ENCODE measurements at regions not wholly inside any gene's neighbourhood (a gene's known extent, or its start where the extent isn't known, plus 50 kb on each side); places are given as distances from the start of the nearest gene placed in this dataset.
"Not testable (repeated sequence)": the region's sequence is repeated elsewhere in the genome, so short reads cannot be mapped to it uniquely, and the experiment has no call there.

GRCh38 chr18:73446502-73446901, 578.7 kb upstream of the NETO1 start:
- no peak for DNase-seq (ENCODE audit: low read depth)
- no peak overlapping the region for H3K4me3 ChIP-seq (ENCODE audit: low read depth, low read length)

- no peak overlapping the region for H3K4me3 ChIP-seq (ENCODE audit: low read depth, low read length)
- no peak for DNase-seq (ENCODE audit: low read depth)
Measured at GRCh38 chr18:73431620-73432019, 563.8 kb upstream of the NETO1 start.

GRCh38 chr18:73421010-73421409, 553.2 kb upstream of the NETO1 start:
- DNase-seq (ENCODE audit: low read depth) = no peak
- H3K4me3 ChIP-seq (ENCODE audit: low read depth, low read length) = no peak overlapping the region

- DNase-seq (ENCODE audit: low read depth) = no peak
Measured at GRCh38 chr18:73419531-73419930, 551.7 kb upstream of the NETO1 start.

GRCh38 chr18:73414598-73414997, 546.8 kb upstream of the NETO1 start:
- no peak for DNase-seq (ENCODE audit: low read depth)

More at GRCh38 chr18:73419531-73419930, 551.7 kb upstream of the NETO1 start:
- H3K4me3 ChIP-seq (ENCODE audit: low read depth, low read length) = no peak overlapping the region

GRCh38 chr18:73414069-73414468, 546.3 kb upstream of the NETO1 start:
- no peak for DNase-seq (ENCODE audit: low read depth)

More at GRCh38 chr18:73414598-73414997, 546.8 kb upstream of the NETO1 start:
- H3K4me3 ChIP-seq (ENCODE audit: low read depth, low read length) = no peak overlapping the region

GRCh38 chr18:73409242-73409641, 541.5 kb upstream of the NETO1 start:
- no peak overlapping the region for H3K4me3 ChIP-seq (ENCODE audit: low read depth, low read length)
- no peak for DNase-seq (ENCODE audit: low read depth)

More at GRCh38 chr18:73414069-73414468, 546.3 kb upstream of the NETO1 start:
- no peak overlapping the region for H3K4me3 ChIP-seq (ENCODE audit: low read depth, low read length)

- H3K4me3 ChIP-seq (ENCODE audit: low read depth, low read length) = no peak overlapping the region
- DNase-seq (ENCODE audit: low read depth) = no peak
Measured at GRCh38 chr18:73408469-73408868, 540.7 kb upstream of the NETO1 start.

- peak; percentile 45 for DNase-seq (ENCODE audit: low read depth)
- no peak overlapping the region for H3K4me3 ChIP-seq (ENCODE audit: low read depth, low read length)
Measured at GRCh38 chr18:73407506-73407905, 539.7 kb upstream of the NETO1 start.

- DNase-seq (ENCODE audit: low read depth) = no peak
Measured at GRCh38 chr18:73384246-73384645, 516.5 kb upstream of the NETO1 start.

GRCh38 chr18:73381699-73382036, 513.9 kb upstream of the NETO1 start:
- no peak for DNase-seq (ENCODE audit: low read depth)
- H3K4me3 ChIP-seq (ENCODE audit: low read depth, low read length) = no peak overlapping the region

More at GRCh38 chr18:73384246-73384645, 516.5 kb upstream of the NETO1 start:
- H3K4me3 ChIP-seq (ENCODE audit: low read depth, low read length) = no peak overlapping the region

- DNase-seq (ENCODE audit: low read depth) = no peak
Measured at GRCh38 chr18:73381016-73381698, 513.4 kb upstream of the NETO1 start.

GRCh38 chr18:73366713-73367112, 498.9 kb upstream of the NETO1 start:
- DNase-seq (ENCODE audit: low read depth) = peak; percentile 40
- no peak overlapping the region for H3K4me3 ChIP-seq (ENCODE audit: low read depth, low read length)

More at GRCh38 chr18:73381016-73381698, 513.4 kb upstream of the NETO1 start:
- no peak overlapping the region for H3K4me3 ChIP-seq (ENCODE audit: low read depth, low read length)

- H3K4me3 ChIP-seq (ENCODE audit: low read depth, low read length) = no peak overlapping the region
- peak; percentile 92 for DNase-seq (ENCODE audit: low read depth)
Measured at GRCh38 chr18:73365018-73365417, 497.2 kb upstream of the NETO1 start.

GRCh38 chr18:73355121-73355520, 487.3 kb upstream of the NETO1 start:
- DNase-seq (ENCODE audit: low read depth) = no peak
- no peak overlapping the region for H3K4me3 ChIP-seq (ENCODE audit: low read depth, low read length)

- no peak overlapping the region for H3K4me3 ChIP-seq (ENCODE audit: low read depth, low read length)
- DNase-seq (ENCODE audit: low read depth) = peak; percentile 76
Measured at GRCh38 chr18:73352546-73352945, 484.8 kb upstream of the NETO1 start.

- H3K4me3 ChIP-seq (ENCODE audit: low read depth, low read length) = no peak overlapping the region
- DNase-seq (ENCODE audit: low read depth) = peak; percentile 13
Measured at GRCh38 chr18:73340135-73340977, 472.6 kb upstream of the NETO1 start.

- H3K4me3 ChIP-seq (ENCODE audit: low read depth, low read length) = no peak overlapping the region
Measured at GRCh38 chr18:73331212-73331772, 463.5 kb upstream of the NETO1 start.

GRCh38 chr18:73330106-73330505, 462.3 kb upstream of the NETO1 start:
- not testable (repeated sequence) for H3K4me3 ChIP-seq (ENCODE audit: low read depth, low read length); DNase-seq (ENCODE audit: low read depth)

More at GRCh38 chr18:73331212-73331772, 463.5 kb upstream of the NETO1 start:
- no peak for DNase-seq (ENCODE audit: low read depth)

- H3K4me3 ChIP-seq (ENCODE audit: low read depth, low read length); DNase-seq (ENCODE audit: low read depth): not testable (repeated sequence)
Measured at GRCh38 chr18:73324187-73324831, 456.5 kb upstream of the NETO1 start.

Data from skeletal muscle cell (primary cell).